ENCODE measurements at regions not wholly inside any gene's neighbourhood (a gene's known extent, or its start where the extent isn't known, plus 50 kb on each side); places are given as distances from the start of the nearest gene placed in this dataset.

DNA sequence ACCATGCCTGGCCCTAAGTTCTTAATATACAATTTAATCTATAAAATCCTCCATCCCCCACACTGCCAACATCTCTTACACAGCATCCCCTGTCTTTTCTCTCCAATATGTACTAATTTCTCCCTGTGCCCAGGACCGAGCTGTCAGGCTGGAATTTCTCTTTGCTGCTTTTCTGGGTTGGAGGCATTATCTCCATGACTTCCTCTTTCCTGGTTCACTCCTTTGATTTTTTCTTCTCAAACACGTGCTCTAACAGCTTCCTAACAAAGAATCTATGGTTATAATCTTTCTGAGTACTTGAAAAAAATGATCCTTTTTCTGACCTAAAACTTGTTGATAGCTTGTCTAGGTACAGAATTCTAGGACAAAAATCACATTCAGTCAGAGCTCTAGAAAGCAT, 112.8 kb downstream of the C1D start:
- no peak for DNase-seq (ENCODE audit: low read depth in 2 of 2)
- no peak overlapping the region for H3K4me3 ChIP-seq (replicated peaks in 1 of 2; ENCODE audit: low read depth in 2 of 2, low read length in 2 of 2)
- TF ChIP-seq, protein P1, sequence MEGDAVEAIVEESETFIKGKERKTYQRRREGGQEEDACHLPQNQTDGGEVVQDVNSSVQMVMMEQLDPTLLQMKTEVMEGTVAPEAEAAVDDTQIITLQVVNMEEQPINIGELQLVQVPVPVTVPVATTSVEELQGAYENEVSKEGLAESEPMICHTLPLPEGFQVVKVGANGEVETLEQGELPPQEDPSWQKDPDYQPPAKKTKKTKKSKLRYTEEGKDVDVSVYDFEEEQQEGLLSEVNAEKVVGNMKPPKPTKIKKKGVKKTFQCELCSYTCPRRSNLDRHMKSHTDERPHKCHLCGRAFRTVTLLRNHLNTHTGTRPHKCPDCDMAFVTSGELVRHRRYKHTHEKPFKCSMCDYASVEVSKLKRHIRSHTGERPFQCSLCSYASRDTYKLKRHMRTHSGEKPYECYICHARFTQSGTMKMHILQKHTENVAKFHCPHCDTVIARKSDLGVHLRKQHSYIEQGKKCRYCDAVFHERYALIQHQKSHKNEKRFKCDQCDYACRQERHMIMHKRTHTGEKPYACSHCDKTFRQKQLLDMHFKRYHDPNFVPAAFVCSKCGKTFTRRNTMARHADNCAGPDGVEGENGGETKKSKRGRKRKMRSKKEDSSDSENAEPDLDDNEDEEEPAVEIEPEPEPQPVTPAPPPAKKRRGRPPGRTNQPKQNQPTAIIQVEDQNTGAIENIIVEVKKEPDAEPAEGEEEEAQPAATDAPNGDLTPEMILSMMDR (IDR thresholded peaks at IDR 0.05; ENCODE audit: low read depth, low read length), result no peak

DNA sequence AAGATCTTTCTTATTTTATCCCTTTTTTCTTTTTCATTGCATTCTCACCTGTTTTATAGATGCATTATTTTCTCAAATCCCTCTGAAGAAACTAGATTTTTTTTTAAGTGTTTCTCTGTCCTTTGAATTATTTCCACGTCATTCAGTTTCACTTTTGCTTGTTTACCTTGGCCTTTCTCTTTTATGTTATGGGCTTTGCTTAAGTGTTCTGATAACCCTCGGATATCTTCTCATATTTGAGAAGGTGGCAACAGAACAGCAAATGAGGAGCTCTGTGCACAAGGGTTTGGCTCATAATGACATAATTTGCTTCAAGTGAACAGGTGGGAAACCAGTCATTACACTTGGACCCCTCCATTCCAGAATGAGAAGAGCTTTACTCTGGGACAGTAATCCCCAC, 111.9 kb downstream of the C1D start:
- H3K4me3 ChIP-seq (replicated peaks in 1 of 2; ENCODE audit: low read depth in 2 of 2, low read length in 2 of 2), result no peak overlapping the region
- TF ChIP-seq, protein P1 (IDR thresholded peaks at IDR 0.05; ENCODE audit: low read depth, low read length), result no peak
- no peak for DNase-seq (ENCODE audit: low read depth in 2 of 2)

DNA sequence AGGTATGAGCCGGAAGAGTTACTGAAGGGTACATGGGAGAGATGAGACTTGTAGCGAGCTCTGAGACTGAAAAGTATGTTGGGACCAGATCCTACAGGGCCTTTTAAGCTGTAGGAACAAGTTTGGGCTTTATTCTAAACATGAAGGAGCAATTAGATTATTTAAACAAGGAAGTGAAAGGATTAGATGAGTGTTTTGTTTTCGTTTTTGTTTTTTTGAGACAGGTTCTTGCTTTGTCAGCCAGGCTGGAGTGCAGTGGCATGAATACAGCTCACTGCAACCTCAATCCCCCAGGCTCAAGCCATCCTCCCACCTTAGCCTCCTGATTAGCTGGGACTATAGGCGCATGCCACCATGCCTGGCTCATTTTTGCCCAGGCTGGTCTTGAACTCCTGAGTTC, 110.7 kb downstream of the C1D start:
- no peak overlapping the region for H3K4me3 ChIP-seq (replicated peaks in 1 of 2; ENCODE audit: low read depth in 2 of 2, low read length in 2 of 2)
- DNase-seq (ENCODE audit: low read depth in 2 of 2), result no peak
- TF ChIP-seq, protein P1 (IDR thresholded peaks at IDR 0.05; ENCODE audit: low read depth, low read length), result no peak

DNA sequence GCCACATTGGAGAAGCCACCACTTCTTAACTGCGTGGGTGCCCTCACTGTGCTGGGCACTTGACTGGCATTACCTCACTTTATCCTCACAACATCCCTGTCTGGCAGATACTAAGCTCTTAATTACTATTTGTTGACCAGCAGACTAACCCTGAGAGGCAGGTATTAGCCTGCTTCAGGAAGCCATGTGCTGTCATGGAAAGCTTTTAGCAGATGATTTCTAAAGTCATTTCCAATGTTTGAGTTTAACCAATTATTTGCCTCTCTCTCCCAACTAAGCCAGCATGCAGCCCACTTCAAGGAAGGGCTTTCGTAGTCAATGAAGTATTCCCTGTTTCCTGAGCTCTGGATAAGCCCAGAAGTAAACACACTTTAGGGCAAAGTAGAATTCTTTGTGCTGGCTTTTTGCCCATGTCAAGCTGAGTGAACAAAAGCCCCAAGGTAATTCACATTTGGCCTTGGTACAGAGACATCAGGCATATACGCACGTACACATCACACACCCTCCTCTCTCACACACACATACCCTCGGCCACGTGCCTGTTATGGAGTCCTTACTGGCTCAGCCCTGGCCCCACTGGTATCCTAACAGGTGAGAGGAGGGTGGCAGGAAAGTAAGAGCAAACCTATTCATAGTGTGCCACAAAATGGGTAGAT, 108.6 kb downstream of the C1D start:
- TF ChIP-seq, protein P1 (IDR thresholded peaks at IDR 0.05; ENCODE audit: low read depth, low read length), result no peak
- DNase-seq (ENCODE audit: low read depth in 2 of 2), result no peak
- H3K4me3 ChIP-seq (replicated peaks in 1 of 2; ENCODE audit: low read depth in 2 of 2, low read length in 2 of 2), result no peak overlapping the region

DNA sequence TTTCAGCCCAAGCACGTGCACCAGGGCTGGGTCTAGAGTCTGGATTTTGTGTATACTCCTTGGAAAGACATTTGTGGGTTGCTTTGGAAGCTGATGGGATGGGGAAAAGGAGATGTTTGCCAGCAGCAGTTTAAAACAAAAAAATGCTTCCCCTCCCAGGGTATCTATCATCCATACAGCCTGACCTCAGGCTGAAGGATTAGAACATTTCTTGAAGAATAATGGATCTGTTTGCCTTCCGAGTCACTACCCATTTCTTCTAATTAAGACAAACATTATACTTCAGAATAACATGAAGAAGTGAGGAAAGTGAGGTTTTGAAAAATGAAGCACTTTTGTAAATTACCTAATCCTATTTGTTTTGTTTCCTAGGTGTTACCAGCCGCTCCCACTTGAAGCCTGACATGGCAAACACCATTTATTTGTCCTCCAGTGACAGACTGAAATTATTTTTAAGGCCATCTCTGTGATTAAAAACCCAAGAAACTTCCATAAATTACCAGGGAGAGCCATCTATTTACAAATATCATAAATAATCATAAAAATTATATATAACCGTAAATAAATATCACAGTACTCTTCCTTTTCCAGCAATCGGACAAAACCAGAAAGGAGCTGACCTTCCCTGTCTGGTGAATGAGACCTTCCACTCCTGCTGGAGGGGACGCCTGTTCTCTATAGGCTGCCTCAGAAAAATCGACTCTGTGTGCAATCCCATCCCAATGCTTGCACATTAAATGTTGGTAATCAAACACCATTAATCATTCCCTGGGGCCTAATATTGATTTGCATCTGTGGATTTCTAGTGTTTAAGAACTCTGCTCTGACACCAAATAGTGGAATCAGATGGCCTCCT, 106.8 kb downstream of the C1D start:
- TF ChIP-seq, protein P1 (IDR thresholded peaks at IDR 0.05; ENCODE audit: low read depth, low read length), result no peak
- no peak overlapping the region for H3K4me3 ChIP-seq (replicated peaks in 1 of 2; ENCODE audit: low read depth in 2 of 2, low read length in 2 of 2)
- no peak for DNase-seq (ENCODE audit: low read depth in 2 of 2)

DNA sequence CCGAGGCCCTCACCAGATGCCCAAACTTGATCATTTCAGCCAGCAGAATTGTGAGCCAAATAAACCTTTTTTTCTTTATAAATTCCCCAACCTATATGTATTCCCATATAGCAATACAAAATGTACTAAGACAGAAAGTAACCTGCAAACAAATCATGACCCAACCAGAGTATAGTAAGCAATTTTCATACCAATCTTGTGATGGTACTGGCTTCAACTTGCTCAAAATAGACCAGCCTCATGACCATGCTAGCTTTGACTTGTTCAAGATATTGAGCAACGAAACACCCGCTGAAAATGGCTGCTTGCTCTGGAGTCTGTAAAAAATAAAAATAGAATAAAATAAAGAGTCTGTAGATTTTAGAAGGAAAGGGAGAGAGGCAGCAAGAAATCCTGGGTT, 97.6 kb downstream of the C1D start:
- TF ChIP-seq, protein P1 (IDR thresholded peaks at IDR 0.05; ENCODE audit: low read depth, low read length), result no peak
- no peak for DNase-seq (ENCODE audit: low read depth in 2 of 2)

More for the DNA sequence above, 97.6 kb downstream of the C1D start:
- no peak overlapping the region for H3K4me3 ChIP-seq (replicated peaks in 1 of 2; ENCODE audit: low read depth in 2 of 2, low read length in 2 of 2)

Data from cardiac fibroblast (primary cell).